ENCODE measurements at regions not wholly inside any gene's neighbourhood (a gene's known extent, or its start where the extent isn't known, plus 50 kb on each side); places are given as distances from the start of the nearest gene placed in this dataset.

DNA sequence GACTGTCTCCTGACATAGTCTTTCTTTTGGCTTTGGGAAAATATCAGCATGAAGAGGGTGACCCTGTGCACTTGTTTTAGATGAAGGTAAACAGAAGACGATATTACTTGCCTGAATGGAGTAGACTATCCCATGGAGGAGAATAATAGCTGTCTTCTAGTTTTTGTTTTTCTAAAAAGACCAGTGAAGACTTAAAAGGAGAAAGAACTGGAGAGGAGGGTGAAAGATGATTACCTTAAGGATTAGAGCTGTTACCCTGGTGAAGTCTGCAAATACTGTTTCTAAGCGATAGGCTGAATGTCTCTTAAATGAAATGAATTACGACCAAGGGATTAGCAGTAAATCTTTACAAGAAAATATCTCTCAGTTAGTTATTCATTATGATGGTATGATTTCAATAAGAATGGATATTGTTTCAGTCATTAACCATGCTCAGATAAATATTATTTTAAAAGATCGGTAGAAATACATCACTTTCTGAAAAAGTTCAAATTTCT lies 255.6 kb upstream of the FERD3L start:
- no peak for DNase-seq (ENCODE audit: low spot score)
- no peak overlapping the region for H3K4me3 Mint-ChIP-seq (ENCODE audit: unreplicated experiment)
- no peaks in the 10 kb centered on the region for H3K27me3 Mint-ChIP-seq (ENCODE audit: unreplicated experiment)
- TF ChIP-seq, protein P1, sequence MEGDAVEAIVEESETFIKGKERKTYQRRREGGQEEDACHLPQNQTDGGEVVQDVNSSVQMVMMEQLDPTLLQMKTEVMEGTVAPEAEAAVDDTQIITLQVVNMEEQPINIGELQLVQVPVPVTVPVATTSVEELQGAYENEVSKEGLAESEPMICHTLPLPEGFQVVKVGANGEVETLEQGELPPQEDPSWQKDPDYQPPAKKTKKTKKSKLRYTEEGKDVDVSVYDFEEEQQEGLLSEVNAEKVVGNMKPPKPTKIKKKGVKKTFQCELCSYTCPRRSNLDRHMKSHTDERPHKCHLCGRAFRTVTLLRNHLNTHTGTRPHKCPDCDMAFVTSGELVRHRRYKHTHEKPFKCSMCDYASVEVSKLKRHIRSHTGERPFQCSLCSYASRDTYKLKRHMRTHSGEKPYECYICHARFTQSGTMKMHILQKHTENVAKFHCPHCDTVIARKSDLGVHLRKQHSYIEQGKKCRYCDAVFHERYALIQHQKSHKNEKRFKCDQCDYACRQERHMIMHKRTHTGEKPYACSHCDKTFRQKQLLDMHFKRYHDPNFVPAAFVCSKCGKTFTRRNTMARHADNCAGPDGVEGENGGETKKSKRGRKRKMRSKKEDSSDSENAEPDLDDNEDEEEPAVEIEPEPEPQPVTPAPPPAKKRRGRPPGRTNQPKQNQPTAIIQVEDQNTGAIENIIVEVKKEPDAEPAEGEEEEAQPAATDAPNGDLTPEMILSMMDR (IDR thresholded peaks at IDR 0.05; ENCODE audit: unreplicated experiment), result no peak
- H3K9me3 Mint-ChIP-seq (ENCODE audit: unreplicated experiment), result no peaks in the 10 kb centered on the region
- no peaks in the 10 kb centered on the region for H3K36me3 Mint-ChIP-seq (ENCODE audit: low read depth, unreplicated experiment)
- H3K4me1 Mint-ChIP-seq (ENCODE audit: unreplicated experiment), result no peaks in the 10 kb centered on the region
- H3K27ac Mint-ChIP-seq (ENCODE audit: unreplicated experiment), result no peak overlapping the region

DNA sequence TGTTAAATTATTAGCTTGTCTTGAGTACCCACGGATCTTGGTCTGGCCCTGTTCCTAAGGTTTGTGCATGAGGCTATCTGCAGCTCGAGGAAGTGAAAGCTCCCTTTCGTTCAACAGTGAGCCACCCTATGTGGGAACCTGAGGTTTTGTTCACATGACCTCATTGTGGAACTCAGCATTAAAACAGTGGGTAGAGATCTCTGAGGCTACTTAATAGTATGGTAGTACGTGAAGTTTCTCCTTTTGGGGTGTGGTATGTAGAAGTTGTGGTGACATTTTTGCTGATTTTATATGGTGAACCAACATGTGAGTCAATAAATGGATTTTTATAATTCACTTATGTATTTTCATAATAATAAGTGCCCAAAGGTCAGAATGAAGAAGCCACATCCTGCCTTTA lies 252.7 kb upstream of the FERD3L start:
- Mint-ChIP-seq H3K9me3 (ENCODE audit: unreplicated experiment) (peaks cover 3% of the 10 kb centered on the region), H3K4me3 (ENCODE audit: unreplicated experiment) (no peak overlapping the region), H3K36me3 (ENCODE audit: low read depth, unreplicated experiment) (no peaks in the 10 kb centered on the region), H3K27me3 (ENCODE audit: unreplicated experiment) (no peaks in the 10 kb centered on the region), H3K4me1 (ENCODE audit: unreplicated experiment) (no peaks in the 10 kb centered on the region), H3K27ac (ENCODE audit: unreplicated experiment) (no peak overlapping the region)
- no peak for DNase-seq (ENCODE audit: low spot score)
- TF ChIP-seq, protein P1 (IDR thresholded peaks at IDR 0.05; ENCODE audit: unreplicated experiment), result no peak

DNA sequence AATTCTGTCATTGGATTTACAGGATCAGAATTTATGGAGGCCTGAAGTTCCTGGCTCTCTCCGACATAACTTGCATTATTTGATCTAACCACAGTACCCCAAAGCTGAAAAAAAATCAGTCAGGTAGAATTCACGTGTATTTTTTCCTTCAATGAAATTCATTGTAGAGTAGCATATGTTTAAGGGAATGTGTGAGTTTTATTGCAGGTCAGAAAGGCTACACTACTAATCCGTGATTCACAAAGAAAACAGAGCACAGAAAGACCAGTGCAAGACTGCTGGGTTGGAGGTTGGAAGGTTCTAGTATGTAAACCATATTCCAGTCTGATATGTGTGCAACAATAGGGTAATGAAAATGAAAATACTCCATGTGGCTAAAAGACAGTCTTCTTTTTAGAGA lies 247.0 kb upstream of the FERD3L start:
- Mint-ChIP-seq H3K4me3 (ENCODE audit: unreplicated experiment) (no peak overlapping the region), H3K36me3 (ENCODE audit: low read depth, unreplicated experiment) (no peaks in the 10 kb centered on the region), H3K9me3 (ENCODE audit: unreplicated experiment) (peaks cover 3% of the 10 kb centered on the region), H3K27me3 (ENCODE audit: unreplicated experiment) (no peaks in the 10 kb centered on the region), H3K4me1 (ENCODE audit: unreplicated experiment) (no peaks in the 10 kb centered on the region), H3K27ac (ENCODE audit: unreplicated experiment) (no peak overlapping the region)
- TF ChIP-seq, protein P1 (IDR thresholded peaks at IDR 0.05; ENCODE audit: unreplicated experiment), result no peak
- no peak for DNase-seq (ENCODE audit: low spot score)

DNA sequence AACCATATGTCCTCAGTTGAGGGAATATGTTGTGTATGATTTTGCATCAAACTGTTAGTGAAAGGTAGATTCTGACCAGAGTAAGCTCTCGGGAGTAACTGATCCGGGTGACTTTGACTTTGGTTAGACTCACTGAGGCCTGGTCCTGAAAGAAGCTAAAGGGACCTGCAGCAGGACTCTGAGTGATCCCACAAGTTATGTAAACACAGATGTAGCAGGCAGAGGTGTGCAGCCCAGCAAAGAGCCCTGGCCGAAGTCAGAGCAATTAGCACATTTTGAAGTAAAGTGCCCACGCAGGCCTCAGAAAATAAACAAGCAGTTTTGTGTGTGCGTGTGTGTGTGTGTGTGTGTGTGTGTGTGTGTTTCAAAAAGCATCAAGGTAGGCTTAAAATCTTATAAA lies 245.6 kb upstream of the FERD3L start:
- TF ChIP-seq, protein P1 (IDR thresholded peaks at IDR 0.05; ENCODE audit: unreplicated experiment), result no peak
- Mint-ChIP-seq H3K4me1 (ENCODE audit: unreplicated experiment) (no peaks in the 10 kb centered on the region), H3K36me3 (ENCODE audit: low read depth, unreplicated experiment) (no peaks in the 10 kb centered on the region)

DNA sequence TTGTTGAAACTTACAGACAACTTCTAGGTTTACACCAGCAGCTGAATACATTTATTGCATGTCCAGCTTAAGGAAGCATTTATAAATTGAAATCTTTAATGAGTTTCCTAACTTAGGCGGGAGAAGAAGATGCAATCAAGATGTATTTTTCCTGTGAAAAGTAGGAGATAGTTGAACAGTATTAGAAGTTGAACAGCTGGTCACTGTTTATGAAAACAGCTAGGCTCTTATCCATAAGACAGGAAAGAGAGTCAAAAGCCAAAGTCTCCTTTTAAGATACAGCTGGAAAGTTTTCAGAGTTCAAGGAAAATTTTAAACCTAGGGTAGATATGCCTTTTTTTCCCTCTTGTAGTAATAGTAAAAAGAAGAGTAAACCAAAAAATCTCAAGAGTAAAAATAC lies 236.1 kb upstream of the FERD3L start:
- Mint-ChIP-seq H3K27ac (ENCODE audit: unreplicated experiment) (no peak overlapping the region), H3K9me3 (ENCODE audit: unreplicated experiment) (no peaks in the 10 kb centered on the region), H3K27me3 (ENCODE audit: unreplicated experiment) (no peaks in the 10 kb centered on the region), H3K36me3 (ENCODE audit: low read depth, unreplicated experiment) (no peaks in the 10 kb centered on the region), H3K4me3 (ENCODE audit: unreplicated experiment) (no peak overlapping the region), H3K4me1 (ENCODE audit: unreplicated experiment) (no peaks in the 10 kb centered on the region)
- DNase-seq (ENCODE audit: low spot score), result no peak
- TF ChIP-seq, protein P1 (IDR thresholded peaks at IDR 0.05; ENCODE audit: unreplicated experiment), result no peak

More for the DNA sequence above, 245.6 kb upstream of the FERD3L start:
- no peak overlapping the region for H3K27ac Mint-ChIP-seq (ENCODE audit: unreplicated experiment)
- no peak for DNase-seq (ENCODE audit: low spot score)
- H3K27me3 Mint-ChIP-seq (ENCODE audit: unreplicated experiment), result no peaks in the 10 kb centered on the region
- no peak overlapping the region for H3K4me3 Mint-ChIP-seq (ENCODE audit: unreplicated experiment)
- peaks cover 3% of the 10 kb centered on the region for H3K9me3 Mint-ChIP-seq (ENCODE audit: unreplicated experiment)

All from endothelial cell (in vitro differentiated cells).